PC-9 (cell line): ENCODE measurements at regions not wholly inside any gene's neighbourhood (a gene's known extent, or its start where the extent isn't known, plus 50 kb on each side); places are given as distances from the start of the nearest gene placed in this dataset.

ENCODE experiments used
- BruUV-seq: library from RNA; stranded (reverse); fragments of 400-500 nt; replicated peaks from 2 replicates; lab custom pipeline; 2021; lab: Mats Ljungman, UMichigan
- CTCF ChIA-PET: fragments of 300-600 bp; sonication (Branson Sonifier 250); formaldehyde crosslinking; loops from one replicate; lab custom pipeline; 2022; ENCODE audit warnings: antibody characterized with exemption; lab: Charles Lee
- POLR2A ChIA-PET: fragments of 300-600 bp; sonication (Branson Sonifier 250); formaldehyde crosslinking; loops from one replicate; lab custom pipeline; 2022; ENCODE audit warnings: antibody characterized with exemption; ENCODE audit not compliant: unreplicated experiment; lab: Charles Lee
- DNase-seq, 2 experiments: peaks; one replicate each; pipeline versions ENCODE4 v3.0.0 to v3.0.0-alpha.2; 2015 to 2022; ENCODE audit warnings: mixed read lengths in 1 of 2
- H2AFZ ChIP-seq: fragments of 200-600 bp; sonication (generic); 2 replicates; pipeline ENCODE4 v1.8.1; 2017; ENCODE audit warnings: antibody characterized with exemption
- H3F3A ChIP-seq: fragments of 200-600 bp; sonication (generic); 2 replicates; pipeline ENCODE4 v1.8.1; 2017; ENCODE audit warnings: antibody characterized with exemption, mild to moderate bottlenecking, low read depth; ENCODE audit not compliant: insufficient read depth
- H3K27ac ChIP-seq: fragments of 200-600 bp; sonication (generic); 2 replicates; pipeline ENCODE4 v1.6.1; 2016; ENCODE audit warnings: mixed run types
- H3K27me3 ChIP-seq: fragments of 200-600 bp; sonication (generic); 2 replicates; pipeline ENCODE4 v1.6.1; 2016; ENCODE audit warnings: low read depth, mixed run types; ENCODE audit not compliant: insufficient read depth
- H3K36me3 ChIP-seq: fragments of 200-600 bp; sonication (generic); 2 replicates; pipeline ENCODE4 v1.6.1; 2016; ENCODE audit warnings: low read depth, mixed run types
- H3K4me1 ChIP-seq: fragments of 200-600 bp; sonication (generic); replicated peaks from 2 replicates; pipeline ENCODE4 v1.6.1; 2016; ENCODE audit warnings: mixed run types; ENCODE audit not compliant: insufficient read depth
- H3K4me2 ChIP-seq: fragments of 200-600 bp; sonication (generic); 2 replicates; pipeline ENCODE4 v1.6.1; 2017; ENCODE audit warnings: mixed run types
- H3K4me3 ChIP-seq: fragments of 200-600 bp; sonication (generic); 2 replicates; pipeline ENCODE4 v1.6.1; 2016; ENCODE audit warnings: mixed run types
- H3K79me2 ChIP-seq: fragments of 200-600 bp; sonication (generic); 2 replicates; pipeline ENCODE4 v1.6.1; 2017; ENCODE audit warnings: low read depth, mixed run types
- H3K9me2 ChIP-seq: fragments of 200-600 bp; sonication (generic); 2 replicates; pipeline ENCODE4 v1.8.1; 2017; ENCODE audit warnings: mild to moderate bottlenecking; ENCODE audit not compliant: insufficient read depth
- H3K9me3 ChIP-seq: fragments of 200-600 bp; sonication (generic); 2 replicates; pipeline ENCODE4 v1.8.1; 2016; ENCODE audit warnings: low read depth; ENCODE audit not compliant: insufficient read depth
- H4K20me1 ChIP-seq: fragments of 200-600 bp; sonication (generic); 2 replicates; pipeline ENCODE4 v1.8.1; 2017; ENCODE audit not compliant: insufficient read depth
- CTCF ChIP-seq: fragments of 200-600 bp; sonication (generic); conservative IDR thresholded peaks from 2 replicates; pipeline ENCODE4 v1.6.1; 2017; ENCODE audit warnings: mixed run types, antibody characterized with exemption, mild to moderate bottlenecking, moderate library complexity
- EZH2 ChIP-seq: fragments of 200-600 bp; sonication (generic); IDR thresholded peaks from 2 replicates; pipeline ENCODE4 v1.8.0; 2017; ENCODE audit warnings: antibody characterized with exemption, low read depth
- intact Hi-C: fragments of 100-400 bp; cut with micrococcal nuclease; formaldehyde crosslinking; loops from one replicate; pipeline ENCODE4 v1.10.0; 2022; ENCODE audit not compliant: unreplicated experiment

GRCh38 chr11:92382311-92382710, 157.7 kb downstream of the FAT3 start:
- Histone ChIP-seq H3K4me2 (no peak overlapping the region), H3K79me2 (no peaks in the 10 kb centered on the region), H3K9me3 (no peaks in the 10 kb centered on the region), H2AFZ (no peak overlapping the region), H3K4me1 (peaks cover 23% of the 10 kb centered on the region), H4K20me1 (no peaks in the 10 kb centered on the region), H3K4me3 (no peak overlapping the region), H3K36me3 (no peaks in the 10 kb centered on the region), H3K27ac (no peak overlapping the region), H3F3A (peaks cover 8% of the 10 kb centered on the region; the same call in 1 of the 2 replicates), H3K27me3 (no peaks in the 10 kb centered on the region), H3K9me2 (no peaks in the 10 kb centered on the region)
- ChIA-PET CTCF (interaction anchor here (0.7 kb wide), 1 partner anchor 7 kb away, joined by 3 read pairs; no protein-coding TSS in a partner anchor), POLR2A (no interaction called here)
- TF ChIP-seq CTCF (no peak), EZH2 (no peak)
- no peak for DNase-seq
- intact Hi-C loops: loop anchor here (5.0 to 10.0 kb wide), 2 partner anchors 92 to 155 kb away; no protein-coding TSS in a partner anchor
- BruUV-seq: no TSS peak

GRCh38 chr11:92383430-92383829, 158.8 kb downstream of the FAT3 start:
- Histone ChIP-seq H4K20me1 (no peaks in the 10 kb centered on the region), H2AFZ (no peak overlapping the region), H3K9me2 (no peaks in the 10 kb centered on the region), H3K4me2 (peak overlapping the region; percentile 29), H3K27ac (peak overlapping the region; percentile 18; the same call in 1 of the 2 replicates), H3K36me3 (no peaks in the 10 kb centered on the region), H3K4me3 (no peak overlapping the region), H3K79me2 (no peaks in the 10 kb centered on the region), H3F3A (peaks cover 8% of the 10 kb centered on the region; the same call in 1 of the 2 replicates), H3K9me3 (no peaks in the 10 kb centered on the region), H3K4me1 (peaks cover 23% of the 10 kb centered on the region), H3K27me3 (no peaks in the 10 kb centered on the region)
- TF ChIP-seq CTCF: no peak
- TF ChIP-seq EZH2: no peak
- intact Hi-C loops: loop anchor here (1.0 to 10.0 kb wide), 3 partner anchors 91 to 156 kb away; no protein-coding TSS in a partner anchor
- ChIA-PET CTCF (no interaction called here), POLR2A (no interaction called here)
- BruUV-seq: no TSS peak
- DNase-seq: peak; percentile 57 to 89

- no peak for DNase-seq
- CTCF ChIA-PET: no interaction called here
- no peaks in the 10 kb centered on the region for H3K9me2 ChIP-seq
- intact Hi-C loops: loop anchor here (5.0 to 10.0 kb wide), 2 partner anchors 90 to 157 kb away; no protein-coding TSS in a partner anchor
- BruUV-seq: no TSS peak
- H4K20me1 ChIP-seq: no peaks in the 10 kb centered on the region
- H3K27me3 ChIP-seq: no peaks in the 10 kb centered on the region
- no peak for TF ChIP-seq CTCF
- TF ChIP-seq EZH2: no peak
- H3F3A ChIP-seq: peaks cover 8% of the 10 kb centered on the region; the same call in 1 of the 2 replicates
- no peak overlapping the region for H3K4me3 ChIP-seq
- no peak overlapping the region for H2AFZ ChIP-seq
- H3K36me3 ChIP-seq: no peaks in the 10 kb centered on the region
- H3K79me2 ChIP-seq: no peaks in the 10 kb centered on the region
- H3K4me2 ChIP-seq: peak overlapping the region; percentile 29
- H3K4me1 ChIP-seq: peaks cover 23% of the 10 kb centered on the region
- POLR2A ChIA-PET: interaction anchor here (0.6 kb wide), 1 partner anchor 24 kb away, joined by 3 read pairs; no protein-coding TSS in a partner anchor
- no peaks in the 10 kb centered on the region for H3K9me3 ChIP-seq
- no peak overlapping the region for H3K27ac ChIP-seq
Measured at GRCh38 chr11:92384358-92384757, 159.7 kb downstream of the FAT3 start.
